ENCODE measurements at regions not wholly inside any gene's neighbourhood (a gene's known extent, or its start where the extent isn't known, plus 50 kb on each side); places are given as distances from the start of the nearest gene placed in this dataset.

DNA sequence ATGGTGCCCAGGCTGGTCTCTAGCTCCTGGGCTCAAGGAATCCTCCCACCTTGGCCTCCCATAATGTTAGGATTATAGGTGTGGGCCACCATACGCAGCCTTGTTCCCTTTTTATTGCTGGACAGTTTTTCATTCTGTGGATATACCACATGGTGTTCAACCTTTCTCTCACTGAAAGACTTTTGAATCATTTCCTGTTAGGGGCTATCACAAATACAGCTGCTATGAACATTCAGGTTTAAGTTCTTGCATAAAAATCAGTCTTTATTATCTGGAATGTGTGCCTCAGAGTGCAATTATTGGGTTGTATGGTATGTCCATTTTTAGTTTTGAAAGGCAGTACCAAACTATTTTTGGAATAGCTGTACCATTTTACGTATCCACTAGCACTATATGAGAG, 647.2 kb downstream of the LIG4 start:
- H3K27ac Mint-ChIP-seq (ENCODE audit: unreplicated experiment), result no peak overlapping the region
- Histone ChIP-seq H3K36me3 (ENCODE audit: insufficient read depth, low read length) (no peaks in the 10 kb centered on the region), H4K20me1 (ENCODE audit: insufficient read depth, low read length) (no peaks in the 10 kb centered on the region), H3K4me3 (ENCODE audit: insufficient read depth, low read depth, low read length) (no peak overlapping the region), H3K4me2 (ENCODE audit: low read length) (no peak overlapping the region), H3K9me3 (ENCODE audit: insufficient read depth, low read depth, low read length) (no peaks in the 10 kb centered on the region), H3K4me1 (ENCODE audit: insufficient read depth, low read length) (no peaks in the 10 kb centered on the region), H3K9ac (ENCODE audit: low read length) (no peak overlapping the region), H3K79me2 (ENCODE audit: insufficient read depth, low read length) (no peaks in the 10 kb centered on the region), H3K27me3 (ENCODE audit: insufficient read depth, low read length) (no peaks in the 10 kb centered on the region), H3K27ac (ENCODE audit: low read depth, low read length) (no peak overlapping the region), H2AFZ (ENCODE audit: low read depth, low read length) (no peak overlapping the region)
- TF ChIP-seq, protein P1, sequence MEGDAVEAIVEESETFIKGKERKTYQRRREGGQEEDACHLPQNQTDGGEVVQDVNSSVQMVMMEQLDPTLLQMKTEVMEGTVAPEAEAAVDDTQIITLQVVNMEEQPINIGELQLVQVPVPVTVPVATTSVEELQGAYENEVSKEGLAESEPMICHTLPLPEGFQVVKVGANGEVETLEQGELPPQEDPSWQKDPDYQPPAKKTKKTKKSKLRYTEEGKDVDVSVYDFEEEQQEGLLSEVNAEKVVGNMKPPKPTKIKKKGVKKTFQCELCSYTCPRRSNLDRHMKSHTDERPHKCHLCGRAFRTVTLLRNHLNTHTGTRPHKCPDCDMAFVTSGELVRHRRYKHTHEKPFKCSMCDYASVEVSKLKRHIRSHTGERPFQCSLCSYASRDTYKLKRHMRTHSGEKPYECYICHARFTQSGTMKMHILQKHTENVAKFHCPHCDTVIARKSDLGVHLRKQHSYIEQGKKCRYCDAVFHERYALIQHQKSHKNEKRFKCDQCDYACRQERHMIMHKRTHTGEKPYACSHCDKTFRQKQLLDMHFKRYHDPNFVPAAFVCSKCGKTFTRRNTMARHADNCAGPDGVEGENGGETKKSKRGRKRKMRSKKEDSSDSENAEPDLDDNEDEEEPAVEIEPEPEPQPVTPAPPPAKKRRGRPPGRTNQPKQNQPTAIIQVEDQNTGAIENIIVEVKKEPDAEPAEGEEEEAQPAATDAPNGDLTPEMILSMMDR (IDR thresholded peaks at IDR 0.05; ENCODE audit: insufficient read depth, low read depth, low read length), result no peak
- no peak for TF ChIP-seq EZH2 (IDR thresholded peaks at IDR 0.05; ENCODE audit: insufficient read depth, low read length)
- H3K9me3 Mint-ChIP-seq (ENCODE audit: unreplicated experiment), result no peaks in the 10 kb centered on the region
- no peak overlapping the region for H3K4me3 Mint-ChIP-seq (ENCODE audit: unreplicated experiment)
- no peaks in the 10 kb centered on the region for H3K27me3 Mint-ChIP-seq (ENCODE audit: low read depth, unreplicated experiment)
- no peak for DNase-seq (ENCODE audit: low read depth)
- no peaks in the 10 kb centered on the region for H3K36me3 Mint-ChIP-seq (ENCODE audit: low read depth, unreplicated experiment)
- H3K4me1 Mint-ChIP-seq (ENCODE audit: low read depth, unreplicated experiment), result no peaks in the 10 kb centered on the region
- no peak for FAIRE-seq

DNA sequence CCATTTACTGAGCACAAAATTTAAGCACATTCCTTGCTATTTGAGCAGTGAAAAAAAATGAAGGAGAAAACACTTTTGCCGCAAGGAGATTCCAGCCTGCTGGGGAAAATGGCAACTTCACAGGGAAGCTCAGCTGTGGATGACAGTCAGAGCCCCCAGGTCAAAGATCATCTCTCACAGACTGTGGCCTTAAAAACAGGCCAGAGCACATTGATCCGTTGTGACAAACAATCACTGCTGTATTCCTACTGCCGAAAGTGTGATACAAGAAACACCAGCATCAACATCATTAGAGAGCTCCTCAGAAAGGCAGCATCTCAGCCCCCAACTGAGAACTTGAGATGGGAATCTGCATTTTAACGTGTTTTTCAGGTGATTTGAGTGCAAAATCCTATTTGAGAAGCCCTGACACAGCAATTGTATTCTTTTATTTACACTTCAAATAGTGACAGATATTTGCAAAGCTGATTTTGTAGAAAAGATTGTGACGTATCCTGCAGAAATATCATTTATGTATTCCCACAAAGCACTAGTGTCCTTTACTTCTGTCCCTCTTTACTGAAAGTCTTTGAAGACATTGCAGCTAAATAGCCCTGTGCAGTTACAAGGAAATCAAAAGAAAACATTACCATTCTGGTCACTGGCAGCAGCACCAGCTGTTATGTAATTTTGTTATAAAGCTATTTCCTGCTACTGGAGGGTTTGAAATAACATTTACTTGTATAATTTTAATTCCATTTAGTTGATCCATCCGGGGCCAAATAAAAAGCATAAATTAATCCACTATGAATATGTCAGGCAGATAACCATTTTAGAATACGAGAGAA, 652.0 kb downstream of the LIG4 start:
- no peak overlapping the region for H3K9ac ChIP-seq (ENCODE audit: low read length)
- no peaks in the 10 kb centered on the region for H4K20me1 ChIP-seq (ENCODE audit: insufficient read depth, low read length)
- TF ChIP-seq, protein P1 (IDR thresholded peaks at IDR 0.05; ENCODE audit: insufficient read depth, low read depth, low read length), result no peak
- TF ChIP-seq EZH2 (IDR thresholded peaks at IDR 0.05; ENCODE audit: insufficient read depth, low read length), result no peak
- Mint-ChIP-seq H3K4me3 (ENCODE audit: unreplicated experiment) (no peak overlapping the region), H3K4me1 (ENCODE audit: low read depth, unreplicated experiment) (peaks cover 2% of the 10 kb centered on the region), H3K27me3 (ENCODE audit: low read depth, unreplicated experiment) (no peaks in the 10 kb centered on the region), H3K27ac (ENCODE audit: unreplicated experiment) (no peak overlapping the region), H3K36me3 (ENCODE audit: low read depth, unreplicated experiment) (no peaks in the 10 kb centered on the region), H3K9me3 (ENCODE audit: unreplicated experiment) (no peaks in the 10 kb centered on the region)
- no peak overlapping the region for H3K4me3 ChIP-seq (ENCODE audit: insufficient read depth, low read depth, low read length)
- no peaks in the 10 kb centered on the region for H3K4me1 ChIP-seq (ENCODE audit: insufficient read depth, low read length)
- DNase-seq (ENCODE audit: low read depth), result no peak
- H3K27ac ChIP-seq (ENCODE audit: low read depth, low read length), result no peak overlapping the region
- H3K36me3 ChIP-seq (ENCODE audit: insufficient read depth, low read length), result no peaks in the 10 kb centered on the region
- no peaks in the 10 kb centered on the region for H3K9me3 ChIP-seq (ENCODE audit: insufficient read depth, low read depth, low read length)
- H3K27me3 ChIP-seq (ENCODE audit: insufficient read depth, low read length), result no peaks in the 10 kb centered on the region
- no peak overlapping the region for H2AFZ ChIP-seq (ENCODE audit: low read depth, low read length)
- no peak overlapping the region for H3K4me2 ChIP-seq (ENCODE audit: low read length)
- FAIRE-seq, result no peak
- H3K79me2 ChIP-seq (ENCODE audit: insufficient read depth, low read length), result no peaks in the 10 kb centered on the region

DNA sequence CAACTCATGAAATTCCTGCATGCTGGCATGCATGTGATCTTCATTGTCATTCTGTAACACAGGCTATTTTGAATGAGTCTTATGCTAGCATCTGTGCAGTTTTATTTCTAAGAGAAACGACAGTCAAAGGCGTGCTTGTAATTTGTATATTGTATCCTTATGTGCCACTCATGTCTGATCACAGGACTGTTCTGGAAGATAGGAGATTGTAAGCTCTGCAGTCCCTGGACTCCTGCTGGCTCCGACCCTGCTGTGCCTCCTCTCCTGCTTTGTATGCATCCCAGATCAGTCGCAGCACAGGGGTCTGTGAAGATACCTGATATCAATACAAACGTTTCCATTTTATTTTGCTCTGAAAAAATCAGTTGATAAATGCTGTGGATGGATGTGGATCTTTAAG, 653.1 kb downstream of the LIG4 start:
- TF ChIP-seq, protein P1 (IDR thresholded peaks at IDR 0.05; ENCODE audit: insufficient read depth, low read depth, low read length), result no peak
- TF ChIP-seq EZH2 (IDR thresholded peaks at IDR 0.05; ENCODE audit: insufficient read depth, low read length), result no peak
- Histone ChIP-seq H3K9ac (ENCODE audit: low read length) (no peak overlapping the region), H4K20me1 (ENCODE audit: insufficient read depth, low read length) (no peaks in the 10 kb centered on the region), H3K27ac (ENCODE audit: low read depth, low read length) (no peak overlapping the region), H3K9me3 (ENCODE audit: insufficient read depth, low read depth, low read length) (no peaks in the 10 kb centered on the region), H3K36me3 (ENCODE audit: insufficient read depth, low read length) (no peaks in the 10 kb centered on the region), H2AFZ (ENCODE audit: low read depth, low read length) (no peak overlapping the region), H3K79me2 (ENCODE audit: insufficient read depth, low read length) (no peaks in the 10 kb centered on the region), H3K4me1 (ENCODE audit: insufficient read depth, low read length) (no peaks in the 10 kb centered on the region), H3K27me3 (ENCODE audit: insufficient read depth, low read length) (no peaks in the 10 kb centered on the region), H3K4me2 (ENCODE audit: low read length) (no peak overlapping the region), H3K4me3 (ENCODE audit: insufficient read depth, low read depth, low read length) (no peak overlapping the region)
- no peaks in the 10 kb centered on the region for H3K36me3 Mint-ChIP-seq (ENCODE audit: low read depth, unreplicated experiment)
- H3K4me3 Mint-ChIP-seq (ENCODE audit: unreplicated experiment), result no peak overlapping the region
- no peaks in the 10 kb centered on the region for H3K9me3 Mint-ChIP-seq (ENCODE audit: unreplicated experiment)
- H3K27me3 Mint-ChIP-seq (ENCODE audit: low read depth, unreplicated experiment), result no peaks in the 10 kb centered on the region
- FAIRE-seq (no peak), DNase-seq (ENCODE audit: low read depth) (no peak)
- no peak overlapping the region for H3K27ac Mint-ChIP-seq (ENCODE audit: unreplicated experiment)
- H3K4me1 Mint-ChIP-seq (ENCODE audit: low read depth, unreplicated experiment), result peaks cover 2% of the 10 kb centered on the region

All from astrocyte (in vitro differentiated cells and primary cell).